Retina (tissue), 1 donor: ENCODE measurements at regions not wholly inside any gene's neighbourhood (a gene's known extent, or its start where the extent isn't known, plus 50 kb on each side); places are given as distances from the start of the nearest gene placed in this dataset.
"Not testable (repeated sequence)": the region's sequence is repeated elsewhere in the genome, so short reads cannot be mapped to it uniquely, and the experiment has no call there.

Source experiments
- DNase-seq: peaks from one replicate; pipeline ENCODE4 v3.0.0-alpha.2; 2016

DNA sequence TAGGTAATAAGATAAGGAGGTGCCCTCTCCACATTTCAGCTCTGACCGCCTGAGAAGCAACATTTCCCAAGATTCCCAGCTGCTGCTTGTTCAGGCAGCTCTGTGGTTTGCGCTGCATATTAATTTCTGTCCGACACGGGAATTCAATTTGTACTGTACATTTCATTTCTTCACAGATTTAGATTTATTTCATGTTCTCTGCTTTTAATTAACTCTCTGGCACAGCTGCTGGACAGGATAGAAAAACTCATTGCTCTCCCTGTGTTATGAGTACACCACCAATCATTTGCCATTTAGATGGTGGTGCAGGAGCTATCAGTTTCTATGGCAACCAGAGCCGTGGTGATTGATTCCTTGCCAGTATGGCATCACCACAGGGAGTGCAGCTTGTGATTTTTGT lies 558.5 kb downstream of the DMRTA1 start:
- DNase-seq = no peak

DNA sequence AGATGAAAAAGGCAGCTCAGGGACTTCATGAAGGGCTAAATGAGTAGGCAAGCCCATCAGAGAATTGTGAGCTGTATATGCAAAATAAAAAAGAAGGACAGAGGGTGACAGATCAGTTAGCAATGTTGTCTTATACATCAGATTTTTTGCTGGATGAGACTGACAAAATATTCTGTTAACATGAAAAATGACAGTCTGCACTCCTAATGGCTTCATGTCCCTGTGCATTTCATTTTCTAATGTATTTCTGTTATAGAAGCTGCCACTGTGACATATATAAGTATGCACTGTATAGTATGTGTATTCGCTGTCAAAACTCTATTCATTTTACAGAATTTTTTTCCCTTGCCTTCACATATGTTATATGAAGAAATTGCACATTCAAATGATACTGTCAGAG lies 559.5 kb downstream of the DMRTA1 start:
- DNase-seq = no peak

DNA sequence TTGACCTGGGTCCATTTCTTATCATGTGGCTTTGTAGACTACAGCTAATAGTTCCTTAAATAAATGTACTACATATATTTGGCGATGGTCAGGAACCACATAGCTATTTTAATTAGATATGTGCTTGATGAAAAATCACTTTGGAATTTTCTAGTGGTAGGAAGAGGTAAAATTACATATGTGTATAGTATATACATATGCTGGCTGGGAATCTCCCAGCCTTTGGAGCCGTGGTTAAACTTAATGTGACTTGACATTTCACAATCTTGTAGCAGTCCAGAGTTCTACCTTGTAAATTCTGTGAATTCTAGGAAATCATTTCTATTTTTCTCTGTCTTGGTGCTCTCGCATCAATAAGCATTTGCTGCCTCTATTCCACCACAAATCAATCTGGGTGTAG lies 565.0 kb downstream of the DMRTA1 start:
- no peak for DNase-seq

DNA sequence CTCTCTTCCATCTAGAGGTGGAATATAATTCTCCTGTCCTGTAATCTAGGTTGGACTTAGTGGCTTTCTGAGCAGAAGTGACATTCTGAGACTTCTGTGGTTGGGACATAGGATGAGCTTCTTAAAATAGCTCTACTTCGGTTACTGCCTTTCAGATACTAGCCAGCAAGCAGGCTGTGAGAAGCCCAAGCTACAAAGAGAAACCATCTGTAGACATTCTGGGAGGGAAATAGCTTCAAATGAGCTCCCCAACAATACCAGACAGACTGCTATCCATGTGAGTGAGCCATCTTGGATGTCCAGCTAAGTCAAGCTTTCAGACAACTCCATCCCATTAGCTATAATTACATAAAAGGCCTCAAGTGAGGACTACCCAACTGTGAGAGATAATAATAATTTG lies 568.9 kb downstream of the DMRTA1 start:
- DNase-seq = no peak

DNA sequence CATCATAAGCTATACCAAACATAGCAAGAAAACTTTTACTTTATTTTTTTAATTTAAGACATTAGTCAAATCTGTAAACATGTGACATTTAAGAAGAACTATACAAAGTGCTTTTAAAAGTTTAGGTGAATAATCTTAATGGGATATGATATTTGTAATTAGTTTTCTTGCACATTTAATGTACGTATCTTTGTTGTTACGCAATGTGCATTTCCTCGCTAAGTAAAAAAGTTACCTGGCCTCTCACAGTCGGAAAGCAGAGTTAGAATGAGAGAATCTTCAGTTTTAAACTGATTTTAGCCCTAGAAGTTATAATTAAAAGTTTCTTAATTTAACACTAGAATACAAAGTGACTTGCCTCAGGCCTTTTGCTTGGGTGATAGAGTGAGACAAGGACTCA lies 589.8 kb downstream of the DMRTA1 start:
- no peak for DNase-seq

DNA sequence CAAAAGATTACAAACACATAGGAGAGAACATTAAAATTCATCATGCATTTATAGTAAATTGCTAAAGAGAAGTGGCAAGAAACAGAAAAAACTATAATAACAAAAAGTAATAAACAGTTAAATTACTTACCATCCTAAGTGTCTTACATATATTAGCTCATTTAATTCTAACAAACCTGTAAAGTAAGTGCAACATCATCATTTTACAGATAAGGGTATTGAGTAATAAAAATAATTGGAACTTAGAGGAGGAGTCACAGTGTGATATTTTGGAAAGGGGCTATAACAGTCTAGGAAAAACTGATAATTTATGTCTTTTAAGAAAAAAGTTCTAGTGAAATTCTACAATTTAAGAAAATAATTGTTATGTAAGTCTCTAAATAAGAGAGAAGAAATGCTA lies 592.8 kb downstream of the DMRTA1 start:
- no peak for DNase-seq

DNA sequence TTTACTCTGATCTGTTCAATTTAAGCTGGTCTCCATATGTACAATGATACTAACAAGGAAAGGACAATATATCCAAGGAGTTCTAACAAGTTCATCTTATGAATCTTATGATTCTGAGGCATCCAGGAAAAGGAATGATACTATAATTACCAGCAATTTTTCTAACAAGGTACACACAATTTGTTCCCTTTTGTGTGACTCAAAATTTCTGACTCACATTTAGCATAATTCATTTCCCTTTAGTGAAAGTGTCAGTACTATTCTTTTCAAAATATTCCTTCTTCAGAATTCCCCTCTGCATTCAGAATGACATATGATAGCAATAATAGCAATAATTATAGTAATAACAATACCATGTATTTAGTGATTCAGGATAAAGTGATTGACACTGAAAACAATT lies 594.8 kb downstream of the DMRTA1 start:
- no peak for DNase-seq

DNA sequence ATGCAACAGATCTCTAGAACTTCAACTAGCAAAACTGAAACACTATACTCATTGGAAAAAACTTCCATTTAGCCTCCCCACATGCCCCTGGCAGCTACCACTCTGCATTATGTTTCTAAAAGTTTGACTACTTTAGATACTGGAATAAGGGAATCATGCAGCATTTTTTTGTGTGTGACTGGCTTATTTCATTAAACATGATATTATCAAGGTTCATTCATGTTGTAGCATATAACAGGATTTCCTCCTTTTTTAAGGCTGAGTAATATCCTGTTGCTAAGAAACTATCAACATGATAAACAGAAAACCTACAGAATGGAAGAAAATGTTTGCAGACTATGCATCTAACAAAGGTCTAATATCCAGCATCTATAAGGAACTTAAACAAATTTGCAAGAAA lies 597.9 kb downstream of the DMRTA1 start:
- DNase-seq = no peak

DNA sequence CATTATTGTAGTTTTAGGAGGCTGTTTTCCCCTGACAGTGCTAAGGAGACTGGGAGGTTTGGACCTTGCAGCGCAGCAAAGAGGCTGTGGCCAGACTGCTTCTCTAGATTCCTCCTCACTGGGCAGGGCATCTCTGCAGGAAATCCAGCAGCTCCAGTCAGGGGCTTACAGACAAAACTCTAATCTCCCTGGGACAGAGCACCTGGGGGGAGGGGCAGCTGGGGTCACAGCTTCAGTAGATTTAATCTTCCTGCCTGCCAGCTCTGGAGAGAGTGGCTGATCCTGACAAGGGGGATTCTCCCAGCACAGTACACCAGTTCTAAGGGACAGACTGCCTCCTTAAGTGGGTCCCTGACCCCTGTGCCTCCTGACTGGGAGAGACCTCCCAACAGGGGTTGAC lies 599.4 kb downstream of the DMRTA1 start:
- DNase-seq = not testable (repeated sequence)

DNA sequence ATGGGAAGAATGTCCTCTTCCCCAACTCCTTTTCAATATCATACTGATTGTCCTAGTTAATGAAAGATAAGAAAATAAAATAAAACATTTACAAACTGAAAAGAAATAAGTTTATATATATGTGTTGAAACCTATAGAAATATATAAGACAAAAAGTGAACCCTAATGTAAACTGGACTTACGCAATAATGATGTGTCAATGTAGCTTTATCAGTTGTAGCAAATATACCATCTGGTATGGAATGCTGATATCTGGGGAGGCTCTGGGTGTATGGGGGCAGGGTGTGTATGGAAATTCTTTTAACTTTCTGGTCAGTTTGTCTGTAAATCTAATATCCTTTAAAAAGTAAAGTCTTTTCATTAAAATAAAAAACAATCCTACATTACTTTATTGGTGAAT lies 603.9 kb downstream of the DMRTA1 start:
- no peak for DNase-seq

DNA sequence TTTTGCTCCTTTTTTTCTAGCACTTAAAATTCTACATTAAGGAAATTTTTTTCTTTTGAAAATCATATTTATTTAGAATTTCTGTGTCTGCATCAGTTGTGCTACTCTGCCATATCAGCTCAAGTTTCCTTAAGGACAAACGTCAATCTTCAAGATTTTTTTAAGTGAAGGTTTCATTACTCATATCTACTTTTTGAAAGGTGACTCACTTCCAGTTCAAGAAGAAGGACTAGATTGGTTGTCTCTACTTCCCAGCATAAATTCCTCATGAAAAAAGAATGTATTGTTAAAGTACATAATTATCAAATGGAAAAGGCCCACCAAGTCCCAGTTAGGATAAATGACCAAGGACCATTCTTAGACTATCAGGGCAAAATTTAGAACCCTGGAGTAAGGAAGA lies 626.5 kb downstream of the DMRTA1 start:
- no peak for DNase-seq

DNA sequence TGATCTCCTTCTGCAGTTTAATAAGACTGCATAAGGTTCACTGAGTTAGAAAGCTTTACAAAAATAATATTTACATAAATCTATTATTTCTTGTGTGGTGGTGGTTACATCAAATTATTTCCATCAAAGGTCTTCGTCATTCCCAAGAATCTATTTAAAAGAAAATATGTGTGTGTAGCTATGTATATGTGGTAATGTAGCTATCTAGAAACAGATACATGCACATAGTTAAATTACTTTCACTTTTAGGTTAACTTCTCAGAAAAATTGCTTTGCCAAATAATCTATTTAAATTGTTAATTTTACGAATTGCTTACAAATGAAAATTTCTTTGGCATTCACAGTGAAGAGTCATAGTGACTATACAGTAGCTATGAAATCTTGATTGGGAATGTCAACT lies 633.2 kb downstream of the DMRTA1 start:
- DNase-seq = no peak

DNA sequence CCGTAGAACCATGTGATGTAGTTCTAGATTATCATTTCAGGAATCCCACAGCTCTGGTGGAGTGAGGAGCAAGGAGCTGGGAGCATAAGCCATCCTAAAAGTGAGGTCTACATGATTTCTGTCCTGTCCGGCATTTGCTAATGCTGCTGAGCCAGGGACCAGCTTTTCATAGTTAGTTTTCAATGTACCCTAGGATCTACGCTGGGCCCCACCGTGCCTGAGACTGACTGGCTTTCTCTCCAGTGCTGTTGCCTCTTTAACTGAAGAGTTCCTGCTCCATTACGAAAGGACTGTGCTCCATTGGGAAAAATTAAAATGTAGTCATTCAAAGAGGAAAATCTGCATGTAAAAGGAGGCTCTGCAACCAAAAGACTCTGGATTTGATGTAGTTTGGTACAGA lies 634.8 kb downstream of the DMRTA1 start:
- DNase-seq = no peak

DNA sequence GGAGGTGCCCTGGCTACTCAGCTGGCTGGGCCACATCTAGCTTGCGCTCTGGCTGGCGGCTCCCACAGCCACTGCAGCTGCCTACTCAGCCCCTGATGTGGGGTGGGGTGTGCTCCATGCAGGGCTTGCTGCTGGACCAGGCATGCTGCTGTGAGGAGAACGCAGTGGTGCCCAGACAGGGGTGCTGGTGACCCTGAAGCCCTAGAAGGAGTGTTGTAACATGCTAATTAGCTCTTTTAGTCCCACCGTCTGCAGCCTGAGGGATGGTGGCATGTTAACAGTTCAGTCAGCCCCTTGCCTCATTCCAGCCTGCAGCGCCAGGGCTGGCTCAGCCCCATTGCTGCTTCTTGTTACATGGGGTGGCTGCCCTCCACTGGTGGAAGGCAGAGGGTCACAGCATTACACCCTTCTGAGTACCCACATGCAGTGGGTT lies 642.3 kb downstream of the DMRTA1 start:
- DNase-seq = no peak

DNA sequence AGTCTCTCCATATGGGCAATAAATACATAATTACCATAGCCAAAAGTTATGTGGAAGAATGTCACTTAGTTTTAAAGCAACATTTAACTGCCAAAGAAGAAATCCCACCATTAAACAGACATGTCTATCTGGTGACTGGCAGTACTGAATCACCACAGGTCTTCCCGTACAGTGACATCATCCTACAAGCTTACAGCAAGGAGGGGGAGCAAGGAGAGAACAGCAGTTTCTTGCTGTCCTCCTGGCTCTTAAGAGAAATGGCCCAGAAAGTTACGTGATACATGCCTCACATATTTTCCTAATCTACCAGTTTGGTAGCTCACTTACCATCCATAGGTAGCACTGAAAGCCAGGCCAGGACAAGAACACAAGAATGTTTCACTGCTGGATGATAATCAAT lies 671.0 kb downstream of the DMRTA1 start:
- DNase-seq = no peak

DNA sequence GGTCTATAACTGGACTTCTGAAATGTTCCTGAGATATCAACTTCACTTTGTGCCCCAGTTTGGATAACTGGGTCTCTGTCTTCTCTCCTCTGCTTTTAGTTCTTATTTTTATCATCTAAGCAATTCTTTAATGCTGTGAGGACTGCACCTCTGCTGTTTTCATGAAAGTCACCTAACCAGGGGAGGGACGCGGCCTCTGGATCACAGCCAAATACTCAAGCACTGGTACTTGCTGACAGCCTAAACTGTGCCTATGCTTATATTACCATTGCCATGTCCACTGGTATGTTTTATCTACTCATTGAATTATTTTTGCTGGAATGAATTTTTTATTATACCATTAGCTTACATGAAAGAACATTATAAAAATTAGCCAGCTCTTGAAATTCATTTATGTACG lies 674.0 kb downstream of the DMRTA1 start:
- no peak for DNase-seq

DNA sequence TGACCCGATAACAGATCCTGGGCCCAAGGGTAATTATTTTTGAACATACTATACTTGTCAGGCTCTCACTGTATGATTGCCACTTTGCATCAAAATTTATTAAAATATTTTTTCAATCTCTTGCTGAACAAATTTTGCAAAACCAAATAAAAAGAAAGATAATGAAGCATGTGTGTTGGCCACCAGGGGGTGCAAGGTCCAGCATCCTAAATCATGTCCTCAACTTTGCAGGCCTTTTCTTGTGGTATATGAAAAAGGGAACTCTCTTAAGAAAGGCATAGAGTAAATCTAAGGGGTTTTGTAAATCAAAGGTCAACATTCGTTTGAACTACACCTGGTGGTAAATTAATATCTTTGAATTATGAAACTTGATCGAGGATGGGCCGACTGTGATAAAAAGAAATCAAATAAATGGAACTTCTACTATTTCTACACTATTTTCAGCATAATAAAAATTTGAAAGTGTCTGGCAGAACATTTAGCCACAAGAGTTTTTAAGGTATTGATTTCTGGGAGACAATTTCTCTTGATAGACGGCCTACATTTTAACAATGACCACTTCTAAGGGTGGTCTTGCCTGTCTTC lies 676.5 kb downstream of the DMRTA1 start:
- DNase-seq = peak; percentile 53

DNA sequence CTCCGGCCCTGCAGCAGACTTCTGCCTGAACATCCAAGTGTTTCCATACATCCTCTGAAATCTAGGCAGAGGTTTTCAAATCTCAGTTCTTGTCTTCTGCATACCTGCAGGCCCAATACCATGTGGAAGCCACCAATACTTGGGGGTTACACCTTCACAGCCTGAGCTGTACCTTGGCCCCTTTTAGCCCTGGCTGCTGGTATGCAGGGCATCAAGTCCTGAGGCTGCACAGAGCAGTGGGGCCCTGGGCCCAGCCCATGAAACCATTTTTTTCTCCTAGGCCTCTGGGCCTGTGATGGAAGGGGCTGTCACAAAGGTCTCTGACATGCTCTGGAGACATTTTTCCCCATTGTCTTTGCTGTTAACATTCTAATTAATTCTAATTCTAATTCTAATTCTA lies 680.6 kb downstream of the ELAVL2 start:
- no peak for DNase-seq

DNA sequence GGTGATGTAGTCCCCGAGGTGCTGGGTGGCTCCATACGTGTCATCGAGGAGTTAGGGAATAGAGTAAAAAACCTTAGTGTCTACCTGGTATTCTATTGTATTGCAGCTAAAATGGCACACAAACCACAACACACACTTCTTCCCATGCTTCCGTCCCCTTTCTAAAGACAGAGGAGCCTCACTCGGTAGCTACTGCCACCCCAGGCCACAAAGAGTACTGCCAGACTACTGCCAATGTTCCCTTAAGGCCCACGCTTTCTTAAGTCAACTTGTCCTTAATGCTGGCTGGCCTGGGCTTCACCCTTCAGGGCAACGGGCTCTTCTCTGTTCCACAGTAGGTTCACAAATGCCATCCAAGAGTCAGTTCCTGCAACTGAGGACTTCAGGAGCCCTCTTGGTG lies 673.0 kb downstream of the ELAVL2 start:
- no peak for DNase-seq

DNA sequence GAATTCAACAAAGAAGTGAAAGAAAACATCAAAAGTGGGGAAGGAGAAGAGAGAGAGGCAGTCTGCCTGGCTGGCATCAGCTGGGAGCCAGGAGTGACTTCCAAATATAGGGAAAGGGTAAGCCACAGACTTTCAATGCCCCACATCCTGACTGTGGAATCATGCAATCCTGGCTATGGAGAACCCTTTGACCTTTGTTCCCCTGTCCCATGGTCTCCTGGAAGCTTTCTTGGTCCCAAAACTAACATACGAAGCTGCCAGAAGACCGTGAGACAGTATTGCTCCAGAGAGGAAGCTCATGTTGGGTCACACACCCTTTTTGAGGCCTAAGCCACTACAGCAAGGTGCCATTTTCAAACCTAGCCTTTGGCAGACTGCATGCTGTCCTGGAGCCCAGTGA lies 665.5 kb downstream of the ELAVL2 start:
- no peak for DNase-seq

DNA sequence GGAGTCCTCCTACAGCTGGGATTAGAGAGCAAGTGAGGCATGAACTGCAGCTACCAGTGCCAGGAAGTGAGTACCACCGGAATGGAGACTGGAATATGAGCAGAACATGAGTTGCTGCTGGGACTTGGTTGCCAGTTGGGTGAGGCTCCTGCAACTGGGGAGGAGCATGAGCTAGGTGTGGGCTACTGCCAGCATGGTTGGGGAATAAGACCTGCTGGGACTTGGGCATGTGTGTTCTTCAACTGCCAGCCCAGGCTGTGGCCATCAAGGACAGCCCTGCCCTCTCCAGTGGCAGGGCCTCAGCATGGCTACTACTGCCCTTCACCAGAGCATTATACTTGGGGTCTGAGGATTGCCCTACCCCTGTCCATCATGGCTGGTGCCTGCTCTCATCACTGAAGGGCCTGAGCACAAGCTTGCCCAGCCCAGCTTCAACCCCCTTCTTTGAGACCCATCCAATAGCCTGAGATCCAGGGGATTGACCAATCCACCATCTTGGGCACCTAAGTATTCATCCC lies 665.0 kb downstream of the ELAVL2 start:
- no peak for DNase-seq

DNA sequence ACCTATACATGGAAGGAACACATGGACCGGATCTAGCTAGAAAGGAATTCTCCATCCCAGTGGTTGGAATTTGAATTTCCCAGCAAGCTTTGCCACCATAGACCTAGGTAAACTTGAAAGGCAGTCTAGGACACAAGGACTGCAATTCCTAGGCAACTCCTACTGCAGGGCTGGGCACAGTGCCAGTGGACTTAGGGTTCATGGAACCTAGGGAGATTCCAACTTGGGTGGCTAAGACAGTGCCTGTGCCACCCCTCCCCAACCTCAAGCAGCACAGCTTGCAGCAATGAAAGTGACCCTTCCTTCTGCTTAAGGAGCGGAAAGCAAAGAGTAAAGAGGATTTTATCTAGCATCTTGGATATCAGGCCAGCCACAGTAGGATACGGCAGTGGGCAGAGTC lies 663.3 kb downstream of the ELAVL2 start:
- DNase-seq = no peak

DNA sequence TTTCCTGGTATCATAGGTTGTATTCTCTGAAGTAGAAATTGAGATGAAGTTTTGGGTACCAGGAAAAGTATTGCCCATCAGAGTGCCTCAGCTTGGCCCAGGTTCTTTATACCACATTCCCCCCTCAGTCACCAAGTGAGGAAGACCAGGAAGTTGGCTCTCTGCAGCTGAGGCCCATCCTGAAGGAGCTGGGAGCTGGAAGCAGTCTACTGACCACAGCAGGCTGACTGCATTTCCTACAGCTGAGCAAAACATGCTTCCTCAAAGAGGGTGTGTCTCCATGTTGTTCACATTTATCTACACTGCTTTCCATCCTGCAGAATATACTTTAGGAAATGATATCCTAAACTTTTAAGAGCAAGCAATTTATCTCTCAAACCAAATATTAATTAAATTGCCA lies 654.6 kb downstream of the ELAVL2 start:
- no peak for DNase-seq

DNA sequence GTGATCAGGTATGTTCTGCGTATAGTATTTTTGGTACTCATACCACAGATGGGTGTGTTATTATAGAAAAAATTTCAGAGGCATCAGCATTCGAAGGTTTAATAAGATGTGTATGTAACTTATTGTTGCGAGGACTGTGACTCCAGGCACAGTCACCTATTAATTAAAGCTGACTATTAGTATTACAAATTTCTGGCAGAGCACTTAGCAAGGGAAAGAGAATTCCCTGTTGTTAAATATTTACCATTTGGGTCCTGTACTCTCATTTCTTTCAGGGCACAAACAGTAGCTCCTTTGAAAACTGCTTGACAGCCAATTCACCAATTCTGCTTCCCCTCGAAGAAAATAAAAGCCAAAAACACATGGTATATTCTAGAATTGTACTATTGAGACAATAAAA lies 653.8 kb downstream of the ELAVL2 start:
- no peak for DNase-seq

DNA sequence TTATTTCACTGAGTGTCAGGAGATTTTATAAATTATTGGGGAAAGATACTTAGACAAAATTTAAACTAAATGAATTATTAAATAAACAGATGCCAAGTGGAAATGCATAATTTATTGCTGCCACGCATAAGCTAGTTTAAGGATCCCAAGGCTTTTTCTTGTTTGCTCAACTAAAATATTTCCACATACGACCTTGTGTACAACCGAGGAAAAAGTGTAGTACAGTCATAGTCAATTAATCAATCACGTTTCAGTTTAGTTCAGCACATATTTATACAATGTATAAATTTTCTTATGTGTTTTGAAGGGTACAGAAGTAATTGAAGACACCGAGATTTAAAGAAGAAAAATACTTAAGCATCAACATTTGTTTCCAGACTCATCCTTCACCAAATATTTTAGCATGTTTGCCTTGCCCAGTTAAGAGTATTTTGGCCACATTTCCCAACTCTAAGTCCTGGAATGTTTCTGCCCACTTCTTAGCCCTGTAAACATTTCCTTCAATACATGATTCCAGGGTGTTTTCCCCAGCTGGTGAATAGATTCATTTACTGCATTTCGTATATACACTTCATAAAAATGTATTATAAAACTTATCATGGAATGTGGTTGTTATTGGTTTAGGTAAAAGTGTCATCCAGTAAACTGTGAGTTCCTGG lies 652.9 kb downstream of the ELAVL2 start:
- no peak for DNase-seq
